GM18517 (cell line): ENCODE measurements at regions not wholly inside any gene's neighbourhood (a gene's known extent, or its start where the extent isn't known, plus 50 kb on each side); places are given as distances from the start of the nearest gene placed in this dataset.
"Not testable (repeated sequence)": the region's sequence is repeated elsewhere in the genome, so short reads cannot be mapped to it uniquely, and the experiment has no call there.

Experiments
- ATAC-seq: cut with Tn5 transposase; IDR thresholded peaks from one replicate; pipeline ENCODE4 v1.9.1; 2021; ENCODE audit warnings: mild to moderate bottlenecking, moderate library complexity; ENCODE audit not compliant: unreplicated experiment

DNA sequence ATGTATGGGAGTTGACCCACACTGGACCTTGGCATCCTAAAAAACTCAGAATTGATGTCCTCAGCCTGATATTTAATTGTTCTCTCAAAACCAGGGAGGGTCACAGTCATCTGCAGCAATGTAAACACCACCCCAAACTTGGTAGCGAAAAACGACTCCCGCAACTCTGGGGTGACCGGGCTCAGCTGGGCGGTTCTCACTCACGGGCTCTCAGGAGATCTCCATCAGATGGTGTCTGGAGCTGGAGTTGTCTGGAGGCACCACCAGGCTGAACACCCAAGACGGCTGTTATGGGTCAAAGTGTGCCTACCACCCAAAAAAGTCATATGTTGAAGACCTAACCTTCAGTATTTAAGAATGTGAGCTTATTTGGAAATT, 50.9 kb upstream of the NXT1 start:
- no peak for ATAC-seq

DNA sequence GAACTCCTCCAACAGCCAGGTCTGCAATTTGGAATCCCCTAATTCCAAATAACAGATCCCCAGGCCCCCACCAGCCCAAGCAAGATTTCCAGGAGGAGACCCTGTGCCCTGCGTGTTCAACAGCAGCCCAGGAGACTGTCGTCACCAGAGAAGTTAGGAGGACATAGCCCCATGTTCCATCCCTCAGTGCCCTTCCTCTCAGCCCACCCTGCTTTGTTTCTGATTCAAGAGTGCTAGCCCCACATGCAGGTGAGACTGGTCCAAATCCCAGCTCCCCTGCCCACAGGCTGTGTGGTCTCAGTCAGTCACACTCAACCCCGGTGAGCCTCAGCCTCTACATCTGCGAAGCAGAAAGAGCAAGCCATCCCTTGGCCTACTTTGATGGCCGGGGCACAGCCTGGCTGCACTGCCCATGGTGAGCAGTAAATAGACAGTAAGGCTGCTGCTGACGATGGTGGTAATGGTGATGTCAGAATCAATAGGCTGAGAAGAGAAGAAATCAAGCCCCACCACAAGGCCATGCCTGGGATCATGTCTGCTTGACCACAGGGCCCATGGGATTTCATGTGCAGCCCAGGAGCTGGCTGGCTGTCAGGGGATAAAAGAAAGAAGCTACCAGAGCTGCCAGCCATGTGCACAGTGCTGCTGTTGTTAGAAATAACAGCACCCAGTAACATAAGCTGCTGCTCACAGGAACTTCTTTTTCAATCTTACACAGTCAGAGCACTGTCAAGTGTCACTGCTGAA, 51.5 kb upstream of the NXT1 start:
- no peak for ATAC-seq

GRCh38 chr20:23298155-23298554, 52.4 kb upstream of the NXT1 start:
- ATAC-seq = no peak

GRCh38 chr20:23296841-23297701, 53.5 kb upstream of the NXT1 start:
- ATAC-seq = no peak

DNA sequence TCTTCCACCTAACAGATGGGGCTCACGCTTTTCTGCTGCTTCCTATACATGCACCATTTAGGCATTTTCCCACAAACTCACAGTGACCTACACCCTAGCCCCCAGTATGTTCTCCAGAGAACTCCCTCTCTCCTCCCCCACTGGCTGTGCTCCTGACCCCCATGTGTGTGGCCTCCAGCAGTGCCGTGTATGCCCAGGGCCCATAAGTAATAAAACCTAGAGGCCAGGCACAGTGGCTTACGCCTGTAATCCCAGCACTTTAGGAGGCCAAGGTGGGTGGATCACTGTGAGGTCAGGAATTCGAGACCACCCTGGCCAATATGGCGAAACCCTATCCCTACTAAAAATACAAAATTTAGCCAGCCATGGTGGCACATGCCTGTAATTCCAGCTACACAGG, 54.7 kb upstream of the NXT1 start:
- ATAC-seq = no peak

DNA sequence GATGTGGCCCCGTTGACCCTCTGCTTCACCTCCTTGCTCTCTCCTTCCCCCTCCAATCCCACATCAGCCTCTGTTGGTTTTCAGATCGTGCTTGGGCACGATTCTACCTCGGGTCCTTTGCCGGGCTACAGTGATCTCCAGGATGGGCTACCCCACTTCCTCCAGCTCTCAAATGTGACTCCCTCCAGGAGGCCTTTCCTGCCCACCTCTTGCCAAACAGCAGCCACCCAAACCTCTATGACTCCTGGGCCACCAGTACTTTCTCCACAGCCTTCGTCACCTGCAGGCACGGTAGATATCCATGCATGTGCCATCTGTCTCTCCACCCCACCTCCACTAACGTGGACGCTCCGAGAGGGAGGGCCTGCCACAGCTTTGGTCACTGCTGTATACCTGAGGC, 55.9 kb upstream of the NXT1 start:
- no peak for ATAC-seq

DNA sequence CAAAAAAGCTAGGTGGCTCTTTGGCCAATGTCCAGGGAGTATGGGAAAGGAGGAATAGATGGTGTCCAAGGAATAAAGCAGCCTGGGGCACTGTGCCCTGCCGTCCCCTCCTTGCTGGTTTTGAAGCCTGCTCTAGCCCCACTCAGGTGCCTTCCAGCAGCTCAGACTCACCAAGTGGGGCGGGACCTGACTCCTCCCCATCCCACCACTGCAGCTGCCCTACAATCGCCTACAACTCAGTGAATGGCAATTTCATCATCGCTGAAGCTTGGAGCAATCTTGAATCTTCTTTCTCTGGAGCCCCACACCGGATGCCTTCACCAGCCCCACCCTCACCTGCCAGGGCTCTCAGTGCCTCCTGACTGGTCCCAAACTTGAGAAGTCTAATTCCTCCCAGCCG, 56.4 kb upstream of the NXT1 start:
- no peak for ATAC-seq

GRCh38 chr20:23293689-23294088, 56.9 kb upstream of the NXT1 start:
- no peak for ATAC-seq

GRCh38 chr20:23292311-23292710, 58.3 kb upstream of the NXT1 start:
- ATAC-seq = not testable (repeated sequence)

DNA sequence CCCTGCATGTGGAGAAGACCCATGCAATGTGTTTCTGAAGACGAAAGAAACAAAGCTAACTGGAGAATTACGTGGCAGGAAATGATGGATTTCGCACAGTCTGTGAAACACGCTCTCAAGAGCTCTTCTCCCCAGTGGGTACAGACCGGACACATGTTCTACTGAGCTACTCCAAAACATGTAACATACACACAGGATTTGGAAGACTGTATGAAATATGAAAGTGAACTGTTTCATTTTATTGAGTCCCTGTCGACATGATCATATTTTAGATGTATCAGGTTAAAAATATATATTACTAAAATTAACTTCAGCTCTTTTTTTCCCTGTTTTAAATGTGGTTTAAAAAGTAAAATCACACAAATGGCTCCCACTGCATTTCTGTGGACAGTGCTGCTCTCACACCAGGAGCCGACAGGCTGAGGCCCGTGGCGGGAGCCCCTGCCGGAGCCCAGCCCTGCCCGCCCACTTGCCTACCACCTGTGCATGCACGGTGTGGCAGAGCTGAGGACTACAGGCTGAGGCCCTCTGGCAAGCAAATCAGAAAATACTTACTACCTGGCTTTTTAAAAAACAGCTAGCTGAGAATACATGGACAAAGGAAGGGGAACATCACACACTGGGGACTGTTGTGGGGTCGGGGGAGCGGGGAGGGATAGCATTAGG, 58.9 kb upstream of the NXT1 start:
- ATAC-seq = no peak

- ATAC-seq = no peak
Measured at GRCh38 chr20:23290761-23291574, 59.6 kb upstream of the NXT1 start.

- ATAC-seq = no peak
Measured at GRCh38 chr20:23289724-23290395, 60.7 kb upstream of the NXT1 start.

DNA sequence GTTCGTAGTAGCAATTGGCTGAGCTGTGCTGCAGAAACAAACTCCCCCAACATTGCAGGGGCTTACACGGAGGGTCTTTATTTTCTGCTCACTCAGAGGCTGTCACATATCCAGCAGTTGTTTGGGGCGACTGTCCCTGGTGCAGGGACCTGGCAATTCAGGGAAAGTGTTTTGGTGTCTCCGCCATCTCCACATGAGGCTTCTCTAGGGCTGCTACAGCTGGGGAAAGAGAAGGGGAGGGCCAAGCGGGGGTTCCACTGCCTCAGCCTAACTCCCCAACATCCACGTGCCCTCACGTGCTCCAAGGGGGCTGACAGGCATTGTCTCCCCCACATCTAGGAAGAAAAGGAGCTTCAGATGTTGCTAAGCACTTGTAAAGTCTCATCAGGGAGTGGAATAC, 61.3 kb upstream of the NXT1 start:
- ATAC-seq = no peak

- ATAC-seq = no peak
Measured at GRCh38 chr20:23287354-23288190, 63.0 kb upstream of the NXT1 start.

GRCh38 chr20:23286346-23286745, 64.2 kb upstream of the NXT1 start:
- ATAC-seq = no peak

DNA sequence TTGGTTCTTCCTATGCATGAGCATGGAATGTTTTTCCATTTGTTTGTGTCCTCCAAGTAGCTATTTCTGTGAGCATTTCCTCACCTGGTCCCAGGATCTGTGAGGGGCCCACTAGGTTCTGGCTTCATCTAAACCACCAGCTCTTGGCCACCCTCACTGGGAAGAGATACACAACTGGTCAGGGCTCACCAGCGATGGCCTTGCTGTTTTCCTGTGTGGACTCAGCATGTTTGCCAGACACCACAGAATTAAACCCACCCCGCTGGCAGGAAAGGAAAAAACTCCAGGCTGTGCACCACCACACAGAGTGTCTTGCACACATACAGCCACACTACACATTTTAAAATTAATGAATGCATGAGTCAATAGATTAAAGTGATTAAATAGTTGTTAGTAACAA, 65.1 kb upstream of the NXT1 start:
- no peak for ATAC-seq

DNA sequence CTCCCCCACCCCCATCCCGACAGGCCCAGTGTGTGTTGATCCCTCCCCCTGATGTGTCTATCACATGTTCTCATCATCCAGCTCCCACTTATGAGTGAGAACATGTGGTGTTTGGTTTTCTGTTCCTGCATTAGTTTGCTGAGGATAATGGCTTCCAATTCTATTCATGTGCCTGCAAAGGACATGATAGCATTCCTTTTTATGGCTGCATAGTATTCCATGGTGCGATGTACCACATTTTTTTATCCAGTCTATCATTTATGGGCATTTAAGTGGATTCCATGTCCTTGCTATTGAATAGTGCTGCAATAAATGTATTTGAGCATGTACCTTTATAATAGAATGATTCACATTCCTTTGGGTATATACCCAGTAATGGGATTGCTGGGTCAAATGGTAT, 66.6 kb upstream of the NXT1 start:
- ATAC-seq = no peak

- no peak for ATAC-seq
Measured at GRCh38 chr20:23283096-23283850, 67.3 kb upstream of the NXT1 start.

GRCh38 chr20:23282546-23282945, 68.0 kb upstream of the NXT1 start:
- ATAC-seq = no peak
